WERI-Rb-1 (cell line): ENCODE measurements at regions not wholly inside any gene's neighbourhood (a gene's known extent, or its start where the extent isn't known, plus 50 kb on each side); places are given as distances from the start of the nearest gene placed in this dataset.
A peak's percentile ranks its signal among the peaks of the same experiment; 100 is the strongest.

Experiments used
- DNase-seq: peaks from one replicate; pipeline ENCODE4 v3.0.0-alpha.2; 2020
- H3K27ac ChIP-seq: fragments of 250-450 bp; sonication (Bioruptor Pico); 2 replicates; pipeline ENCODE4 v1.5.1; 2020; ENCODE audit warnings: mild to moderate bottlenecking, moderate library complexity
- H3K27me3 ChIP-seq: fragments of 250-450 bp; sonication (Bioruptor Pico); 2 replicates; pipeline ENCODE4 v1.5.1; 2021; ENCODE audit warnings: mild to moderate bottlenecking, low read depth, moderate library complexity; ENCODE audit not compliant: insufficient read depth, severe bottlenecking
- H3K36me3 ChIP-seq: fragments of 250-450 bp; sonication (Bioruptor Pico); 2 replicates; pipeline ENCODE4 v1.5.1; 2020; ENCODE audit warnings: mild to moderate bottlenecking, moderate library complexity
- H3K4me3 ChIP-seq: 2 replicates; pipeline ENCODE4 v1.5.1; 2011; ENCODE audit warnings: low read depth, mild to moderate bottlenecking, control low read depth, low read length
- H3K9me3 ChIP-seq: fragments of 250-450 bp; sonication (Bioruptor Pico); 2 replicates; pipeline ENCODE4 v1.5.1; 2021; ENCODE audit warnings: mild to moderate bottlenecking, moderate library complexity; ENCODE audit not compliant: severe bottlenecking
- CTCF ChIP-seq: IDR thresholded peaks from 2 replicates; pipeline ENCODE4 v1.5.1; 2011; ENCODE audit warnings: low read depth, mild to moderate bottlenecking, control low read depth, inconsistent platforms, low read length

- H3K9me3 ChIP-seq, result no peaks in the 10 kb centered on the region
- no peak for TF ChIP-seq CTCF
- H3K36me3 ChIP-seq, result no peaks in the 10 kb centered on the region
- DNase-seq, result no peak
- H3K4me3 ChIP-seq, result no peak overlapping the region
- H3K27me3 ChIP-seq, result no peaks in the 10 kb centered on the region
- no peak overlapping the region for H3K27ac ChIP-seq
These were observed 122.9 kb upstream of the LYZL2 start for GRCh38 chr10:30752481-30752881.

- peak; percentile 62 for DNase-seq
- TF ChIP-seq CTCF, result peak; percentile 78
- no peak overlapping the region for H3K4me3 ChIP-seq
- no peaks in the 10 kb centered on the region for H3K9me3 ChIP-seq
- no peaks in the 10 kb centered on the region for H3K36me3 ChIP-seq
- H3K27me3 ChIP-seq, result no peaks in the 10 kb centered on the region
- no peak overlapping the region for H3K27ac ChIP-seq
These were observed 122.3 kb upstream of the LYZL2 start for GRCh38 chr10:30751678-30752331.

GRCh38 chr10:30750971-30751677 is 121.6 kb upstream of the LYZL2 start:
- no peak for TF ChIP-seq CTCF
- no peak overlapping the region for H3K27ac ChIP-seq
- H3K36me3 ChIP-seq, result no peaks in the 10 kb centered on the region
- no peaks in the 10 kb centered on the region for H3K27me3 ChIP-seq
- no peaks in the 10 kb centered on the region for H3K9me3 ChIP-seq
- H3K4me3 ChIP-seq, result no peak overlapping the region
- DNase-seq, result no peak

- Histone ChIP-seq H3K27me3 (no peaks in the 10 kb centered on the region), H3K4me3 (no peak overlapping the region), H3K9me3 (no peaks in the 10 kb centered on the region), H3K27ac (no peak overlapping the region), H3K36me3 (no peaks in the 10 kb centered on the region)
- TF ChIP-seq CTCF, result no peak
- DNase-seq, result no peak
These were observed 119.8 kb upstream of the LYZL2 start for GRCh38 chr10:30749385-30749784.

- Histone ChIP-seq H3K27me3 (no peaks in the 10 kb centered on the region), H3K9me3 (no peaks in the 10 kb centered on the region), H3K27ac (no peak overlapping the region), H3K4me3 (no peak overlapping the region), H3K36me3 (no peaks in the 10 kb centered on the region)
- TF ChIP-seq CTCF, result no peak
- no peak for DNase-seq
These were observed 118.8 kb upstream of the LYZL2 start for GRCh38 chr10:30748152-30748973.
